Adrenal gland (tissue), 9 donors: ENCODE measurements at regions not wholly inside any gene's neighbourhood (a gene's known extent, or its start where the extent isn't known, plus 50 kb on each side); places are given as distances from the start of the nearest gene placed in this dataset.

Source experiments
- DNase-seq, 7 donors: peaks; one replicate each; pipeline ENCODE4 v3.0.0-alpha.2; 2019 to 2020
- H3K27ac ChIP-seq, 5 donors: fragments of 200-600 bp; sonication (generic) in 4 of 5; 1 replicate in 3 of 5; 2 replicates in 2 of 5; pipeline versions ENCODE4 v1.5.1 to v1.8.0; 2016 to 2020; ENCODE audit warnings: mild to moderate bottlenecking in 1 of 5
- H3K27me3 ChIP-seq: fragments of 200-600 bp; 2 replicates; pipeline ENCODE4 v1.8.0; 2021
- H3K36me3 ChIP-seq, 2 donors: fragments of 200-600 bp; replicated peaks in 1 of 2; 1 replicate in 1 of 2; 2 replicates in 1 of 2; pipeline versions ENCODE4 v1.5.1 to v1.8.0; 2018 to 2022
- H3K4me1 ChIP-seq, 2 donors: fragments of 200-600 bp; replicated peaks in 1 of 2; 1 replicate in 1 of 2; 2 replicates in 1 of 2; pipeline versions ENCODE4 v1.5.1 to v1.8.0; 2018 to 2021
- H3K4me3 ChIP-seq, 4 donors: fragments of 200-600 bp; sonication (generic) in 3 of 4; one replicate each; pipeline ENCODE4 v1.5.1; 2016 to 2018
- H3K9me3 ChIP-seq, 3 donors: fragments of 200-600 bp; sonication (generic) in 1 of 3; replicated peaks in 1 of 3; 1 replicate in 2 of 3; 2 replicates in 1 of 3; pipeline versions ENCODE4 v1.5.1 to v1.8.0; 2016 to 2021
- POLR2A ChIP-seq, 2 donors: fragments of 450-650 bp; IDR thresholded peaks; one replicate each; pipeline ENCODE4 v1.6.1; 2017; ENCODE audit warnings: antibody characterized with exemption in 2 of 2, mild to moderate bottlenecking in 2 of 2, moderate library complexity in 1 of 2
- WGBS, 4 donors: extraction: QIAGEN DNeasy Blood & Tissue Kit in 2 of 4; methylation state at CpG; one replicate each; pipeline versions ENCODE4 v1.1.5 to v1.1.7; 2013 to 2017; 5-methylcytosine and 5-hydroxymethylcytosine counted together
- intact Hi-C, 2 donors: fragments of 100-400 bp; cut with DNase I; formaldehyde crosslinking; loops; one replicate each; pipeline versions ENCODE4 v1.14.1 to v1.15.0; 2022 to 2023
- TF ChIP-seq, protein P1 (sequence below), 6 experiments: fragments of 450-650 bp in 4 of 6; fragments of 200-600 bp in 2 of 6; sonication (generic) in 1 of 6; IDR thresholded peaks; 1 replicate in 5 of 6; 2 replicates in 1 of 6; pipeline versions ENCODE4 v1.5.1 to v1.8.0; 2016 to 2021; ENCODE audit warnings: antibody characterized with exemption in 6 of 6, mild to moderate bottlenecking in 2 of 6, moderate library complexity in 1 of 6
- donor health status: healthy with polysubstance abuse.
- donor health status: Bipolar disorder and iron deficiency.
- donor health status: DM: yes; HTN: yes; CAD: no.
- donor health status: DM: no; HTN: no; CAD: no.
- donor health status: DM: no; HTN: no; CAD: no.

DNA sequence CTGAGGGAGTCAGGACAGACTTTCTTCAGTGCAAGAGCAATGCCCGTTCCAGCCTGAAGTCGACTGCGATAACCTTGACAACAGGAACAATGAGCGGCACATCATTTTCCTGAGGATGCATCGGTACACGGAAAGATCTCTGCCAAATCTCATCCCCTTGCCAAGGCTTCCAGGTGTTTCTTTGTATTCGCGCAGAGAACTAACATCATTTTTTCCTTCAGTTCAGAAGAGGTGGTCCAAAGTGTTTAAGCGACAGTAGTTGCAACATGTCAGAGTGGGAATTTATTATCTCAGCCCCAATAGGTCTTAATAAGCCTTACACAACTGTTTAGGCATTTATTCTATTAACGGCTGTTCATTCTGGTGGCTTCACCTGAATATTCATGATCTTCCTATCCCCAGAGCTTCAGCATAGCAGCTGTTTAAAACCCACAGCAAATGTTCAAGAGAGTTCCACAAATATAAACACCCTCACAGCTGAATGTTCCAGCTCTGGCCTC lies 129.7 kb upstream of the NFIA start:
- Histone ChIP-seq H3K4me1 (no peaks in the 10 kb centered on the region), H3K4me3 (no peak overlapping the region), H3K27ac (no peak overlapping the region), H3K27me3 (no peaks in the 10 kb centered on the region), H3K9me3 (no peaks in the 10 kb centered on the region), H3K36me3 (no peaks in the 10 kb centered on the region)
- intact Hi-C loops, result no loop called here
- DNase-seq, result no peak
- 81 to 86% (median 84%) methylated on average over 10 of the region's 10 CpGs for WGBS, 4 donors
- TF ChIP-seq, protein P1, sequence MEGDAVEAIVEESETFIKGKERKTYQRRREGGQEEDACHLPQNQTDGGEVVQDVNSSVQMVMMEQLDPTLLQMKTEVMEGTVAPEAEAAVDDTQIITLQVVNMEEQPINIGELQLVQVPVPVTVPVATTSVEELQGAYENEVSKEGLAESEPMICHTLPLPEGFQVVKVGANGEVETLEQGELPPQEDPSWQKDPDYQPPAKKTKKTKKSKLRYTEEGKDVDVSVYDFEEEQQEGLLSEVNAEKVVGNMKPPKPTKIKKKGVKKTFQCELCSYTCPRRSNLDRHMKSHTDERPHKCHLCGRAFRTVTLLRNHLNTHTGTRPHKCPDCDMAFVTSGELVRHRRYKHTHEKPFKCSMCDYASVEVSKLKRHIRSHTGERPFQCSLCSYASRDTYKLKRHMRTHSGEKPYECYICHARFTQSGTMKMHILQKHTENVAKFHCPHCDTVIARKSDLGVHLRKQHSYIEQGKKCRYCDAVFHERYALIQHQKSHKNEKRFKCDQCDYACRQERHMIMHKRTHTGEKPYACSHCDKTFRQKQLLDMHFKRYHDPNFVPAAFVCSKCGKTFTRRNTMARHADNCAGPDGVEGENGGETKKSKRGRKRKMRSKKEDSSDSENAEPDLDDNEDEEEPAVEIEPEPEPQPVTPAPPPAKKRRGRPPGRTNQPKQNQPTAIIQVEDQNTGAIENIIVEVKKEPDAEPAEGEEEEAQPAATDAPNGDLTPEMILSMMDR (IDR thresholded peaks at IDR 0.05), result no peak
- TF ChIP-seq POLR2A (IDR thresholded peaks at IDR 0.05), result no peak

DNA sequence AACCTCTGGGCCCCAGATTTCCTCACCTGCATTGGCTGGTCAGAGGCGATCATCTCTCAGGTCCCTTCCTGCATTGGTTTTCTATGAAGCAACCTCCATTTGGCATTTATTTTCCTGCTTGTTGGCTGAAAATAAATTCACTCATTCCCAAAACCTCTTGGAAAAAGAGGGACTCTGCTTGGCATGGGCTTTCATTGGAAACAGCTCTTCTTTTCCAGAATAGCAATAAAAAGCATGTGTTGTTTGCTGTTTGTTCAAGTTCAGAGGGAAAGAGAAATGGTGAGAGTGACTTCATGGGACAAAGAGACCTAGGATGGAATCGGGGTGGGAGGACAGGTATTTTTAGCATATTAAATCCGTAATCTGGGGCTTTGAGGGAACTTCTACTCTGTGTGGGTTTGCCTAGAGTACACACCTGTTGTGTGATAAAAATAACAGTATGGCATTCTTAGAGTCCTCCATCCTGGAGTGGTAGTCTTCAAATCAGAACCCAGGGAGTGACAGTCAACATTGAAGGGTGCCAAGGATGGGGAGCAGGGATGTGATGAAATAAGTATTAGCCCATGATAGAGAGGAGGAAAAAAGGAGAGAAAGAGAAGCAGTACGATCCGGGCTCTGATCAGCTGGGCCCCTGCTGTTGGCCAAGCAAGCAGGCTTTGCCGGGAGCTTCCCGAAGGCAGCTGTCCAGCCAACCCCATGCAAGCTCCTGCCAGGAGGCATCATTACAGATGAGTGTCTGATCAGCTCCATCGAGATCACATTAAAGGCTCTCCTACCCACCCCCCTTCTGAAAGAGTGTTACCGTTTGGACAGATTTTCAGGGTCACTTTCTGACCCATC lies 131.9 kb upstream of the NFIA start:
- Histone ChIP-seq H3K4me1 (no peaks in the 10 kb centered on the region), H3K4me3 (no peak overlapping the region), H3K36me3 (no peaks in the 10 kb centered on the region), H3K27me3 (no peaks in the 10 kb centered on the region), H3K9me3 (no peaks in the 10 kb centered on the region), H3K27ac (no peak overlapping the region)
- no peak for DNase-seq
- 73 to 85% (median 77%) methylated on average over 9 of the region's 9 CpGs for WGBS, 4 donors
- TF ChIP-seq, protein P1 (IDR thresholded peaks at IDR 0.05), result no peak
- no peak for TF ChIP-seq POLR2A (IDR thresholded peaks at IDR 0.05)
- intact Hi-C loops, result no loop called here

- Histone ChIP-seq H3K4me1 (no peaks in the 10 kb centered on the region), H3K9me3 (no peaks in the 10 kb centered on the region), H3K36me3 (no peaks in the 10 kb centered on the region), H3K27ac (no peak overlapping the region), H3K27me3 (no peaks in the 10 kb centered on the region), H3K4me3 (no peak overlapping the region)
- TF ChIP-seq POLR2A (IDR thresholded peaks at IDR 0.05), result no peak
- TF ChIP-seq, protein P1 (IDR thresholded peaks at IDR 0.05), result no peak
- intact Hi-C loops, result no loop called here
- no peak for DNase-seq
- 92 to 99% (median 96%) methylated on average over 3 of the region's 3 CpGs for WGBS, 4 donors
Measured at GRCh38 chr1:60949826-60950197, 132.5 kb upstream of the NFIA start.

GRCh38 chr1:60949154-60949825 lies 133.1 kb upstream of the NFIA start:
- no peak overlapping the region for H3K27ac ChIP-seq
- intact Hi-C loops, result no loop called here
- no peaks in the 10 kb centered on the region for H3K36me3 ChIP-seq
- no peaks in the 10 kb centered on the region for H3K27me3 ChIP-seq
- H3K9me3 ChIP-seq, result no peaks in the 10 kb centered on the region
- H3K4me3 ChIP-seq, result no peak overlapping the region
- no peaks in the 10 kb centered on the region for H3K4me1 ChIP-seq
- 66 to 74% (median 68%) methylated on average over 5 of the region's 5 CpGs for WGBS, 4 donors
- no peak for TF ChIP-seq POLR2A (IDR thresholded peaks at IDR 0.05)
- TF ChIP-seq, protein P1 (IDR thresholded peaks at IDR 0.05), result no peak
- no peak for DNase-seq
